Kidney epithelial cell (primary cell): ENCODE measurements at regions not wholly inside any gene's neighbourhood (a gene's known extent, or its start where the extent isn't known, plus 50 kb on each side); places are given as distances from the start of the nearest gene placed in this dataset.

ENCODE experiments used
- DNase-seq: peaks from one replicate; pipeline ENCODE4 v3.0.0-alpha.2; 2010; ENCODE audit warnings: low read depth
- H3K27me3 ChIP-seq: 2 replicates; pipeline ENCODE4 v1.6.0; 2011; ENCODE audit warnings: low read length; ENCODE audit not compliant: control insufficient read depth, insufficient read depth
- H3K36me3 ChIP-seq: 2 replicates; pipeline ENCODE4 v1.5.1; 2011; ENCODE audit warnings: low read length; ENCODE audit not compliant: control insufficient read depth, insufficient read depth
- H3K4me3 ChIP-seq: 2 replicates; pipeline ENCODE4 v1.5.1; 2011; ENCODE audit warnings: low read depth, mild to moderate bottlenecking, control low read depth, low read length
- TF ChIP-seq, protein P1 (sequence below): IDR thresholded peaks from 2 replicates; pipeline ENCODE4 v1.5.1; 2011; ENCODE audit warnings: mild to moderate bottlenecking, moderate library complexity, low read length, control low read depth, inconsistent platforms; ENCODE audit not compliant: insufficient read depth, poor library complexity, severe bottlenecking

- no peak for DNase-seq
- TF ChIP-seq, protein P1, sequence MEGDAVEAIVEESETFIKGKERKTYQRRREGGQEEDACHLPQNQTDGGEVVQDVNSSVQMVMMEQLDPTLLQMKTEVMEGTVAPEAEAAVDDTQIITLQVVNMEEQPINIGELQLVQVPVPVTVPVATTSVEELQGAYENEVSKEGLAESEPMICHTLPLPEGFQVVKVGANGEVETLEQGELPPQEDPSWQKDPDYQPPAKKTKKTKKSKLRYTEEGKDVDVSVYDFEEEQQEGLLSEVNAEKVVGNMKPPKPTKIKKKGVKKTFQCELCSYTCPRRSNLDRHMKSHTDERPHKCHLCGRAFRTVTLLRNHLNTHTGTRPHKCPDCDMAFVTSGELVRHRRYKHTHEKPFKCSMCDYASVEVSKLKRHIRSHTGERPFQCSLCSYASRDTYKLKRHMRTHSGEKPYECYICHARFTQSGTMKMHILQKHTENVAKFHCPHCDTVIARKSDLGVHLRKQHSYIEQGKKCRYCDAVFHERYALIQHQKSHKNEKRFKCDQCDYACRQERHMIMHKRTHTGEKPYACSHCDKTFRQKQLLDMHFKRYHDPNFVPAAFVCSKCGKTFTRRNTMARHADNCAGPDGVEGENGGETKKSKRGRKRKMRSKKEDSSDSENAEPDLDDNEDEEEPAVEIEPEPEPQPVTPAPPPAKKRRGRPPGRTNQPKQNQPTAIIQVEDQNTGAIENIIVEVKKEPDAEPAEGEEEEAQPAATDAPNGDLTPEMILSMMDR = no peak
- H3K36me3 ChIP-seq = no peaks in the 10 kb centered on the region
- H3K4me3 ChIP-seq = no peak overlapping the region
- H3K27me3 ChIP-seq = no peaks in the 10 kb centered on the region
Measured at GRCh38 chr1:4433075-4433474, 221.3 kb upstream of the AJAP1 start.

- Histone ChIP-seq H3K27me3 (no peaks in the 10 kb centered on the region), H3K36me3 (no peaks in the 10 kb centered on the region), H3K4me3 (no peak overlapping the region)
- DNase-seq = no peak
- TF ChIP-seq, protein P1 = no peak
Measured at GRCh38 chr1:4444086-4444485, 210.3 kb upstream of the AJAP1 start.

GRCh38 chr1:4447778-4448420, 206.5 kb upstream of the AJAP1 start:
- TF ChIP-seq, protein P1 = no peak
- no peak for DNase-seq
- H3K36me3 ChIP-seq = no peaks in the 10 kb centered on the region
- H3K27me3 ChIP-seq = no peaks in the 10 kb centered on the region
- H3K4me3 ChIP-seq = no peak overlapping the region

GRCh38 chr1:4449972-4450371, 204.4 kb upstream of the AJAP1 start:
- TF ChIP-seq, protein P1 = no peak
- Histone ChIP-seq H3K4me3 (no peak overlapping the region), H3K27me3 (no peaks in the 10 kb centered on the region), H3K36me3 (no peaks in the 10 kb centered on the region)
- no peak for DNase-seq

- TF ChIP-seq, protein P1 = no peak
- H3K27me3 ChIP-seq = no peaks in the 10 kb centered on the region
Measured at GRCh38 chr1:4452701-4453100, 201.7 kb upstream of the AJAP1 start.

GRCh38 chr1:4460052-4460451, 194.4 kb upstream of the AJAP1 start:
- TF ChIP-seq, protein P1 = no peak
- Histone ChIP-seq H3K27me3 (no peaks in the 10 kb centered on the region), H3K4me3 (no peak overlapping the region), H3K36me3 (no peaks in the 10 kb centered on the region)
- no peak for DNase-seq

More at GRCh38 chr1:4452701-4453100, 201.7 kb upstream of the AJAP1 start:
- DNase-seq = no peak
- H3K4me3 ChIP-seq = no peak overlapping the region
- H3K36me3 ChIP-seq = no peaks in the 10 kb centered on the region
